ENCODE measurements at regions not wholly inside any gene's neighbourhood (a gene's known extent, or its start where the extent isn't known, plus 50 kb on each side); places are given as distances from the start of the nearest gene placed in this dataset.

DNA sequence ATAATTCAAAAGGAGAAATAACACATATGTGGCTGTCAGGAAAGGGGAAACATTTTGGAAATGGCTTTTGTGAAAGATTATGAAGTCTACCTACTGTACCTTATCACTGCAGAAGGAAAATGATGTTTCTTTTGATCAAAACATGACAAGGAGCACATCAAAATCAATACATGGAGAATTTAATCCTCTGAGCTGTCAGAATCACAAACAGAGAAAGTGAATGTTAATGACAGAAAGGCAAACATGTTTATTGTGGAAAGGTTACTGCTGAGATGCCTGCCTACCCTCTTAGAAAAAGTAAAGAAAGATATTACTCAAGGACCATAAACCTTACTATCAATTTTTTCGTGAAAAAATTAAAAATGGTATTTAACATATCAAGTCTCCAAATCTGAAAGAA, 794.5 kb upstream of the GYPC start:
- no peak for DNase-seq (ENCODE audit: low read depth)

DNA sequence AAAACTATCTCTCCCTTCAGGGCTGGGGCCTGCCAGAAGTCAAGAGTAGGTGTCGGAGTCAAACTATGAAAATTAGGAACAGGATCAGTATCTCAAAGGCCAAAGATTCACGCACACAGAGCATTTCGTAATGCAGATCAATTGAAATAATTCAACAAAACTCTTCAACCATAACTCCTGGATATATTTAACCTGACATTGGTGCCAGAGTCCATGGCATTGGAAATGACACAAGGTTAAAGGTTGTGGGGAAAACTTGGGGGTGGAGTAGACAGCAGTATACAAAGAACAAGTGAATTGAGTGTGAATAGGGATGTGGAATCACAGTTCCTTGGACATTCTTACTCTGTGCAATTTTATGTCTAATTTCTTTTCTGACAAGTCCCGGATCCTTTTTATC, 788.0 kb upstream of the GYPC start:
- no peak for DNase-seq (ENCODE audit: low read depth)

- no peak for DNase-seq (ENCODE audit: low read depth)
Measured at GRCh38 chr2:125870264-125870663, 785.7 kb upstream of the GYPC start.

GRCh38 chr2:125870746-125871145, 785.2 kb upstream of the GYPC start:
- DNase-seq (ENCODE audit: low read depth), result no peak

GRCh38 chr2:125874564-125874963, 781.4 kb upstream of the GYPC start:
- no peak for DNase-seq (ENCODE audit: low read depth)

- DNase-seq (ENCODE audit: low read depth), result no peak
Measured at GRCh38 chr2:125885340-125885739, 770.6 kb upstream of the GYPC start.

GRCh38 chr2:125886153-125886552, 769.8 kb upstream of the GYPC start:
- no peak for DNase-seq (ENCODE audit: low read depth)

DNA sequence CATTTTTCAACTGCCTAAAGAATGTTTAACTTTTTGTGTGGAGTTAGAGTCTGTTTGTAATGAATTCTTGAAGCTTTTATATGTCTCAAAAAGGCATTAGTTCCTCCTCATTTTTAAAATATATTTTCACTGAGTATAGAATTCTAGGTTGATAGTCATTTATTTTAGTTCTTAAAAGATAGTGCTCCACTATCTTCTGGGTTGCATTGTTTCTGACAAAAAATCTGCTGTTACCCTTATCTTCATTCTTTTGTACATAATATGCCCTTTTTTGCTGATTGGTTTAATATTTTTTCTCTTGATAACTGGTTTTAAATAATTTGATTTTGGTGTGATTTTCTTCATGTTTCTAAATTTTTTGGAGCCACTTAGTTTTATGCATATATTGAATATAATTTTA, 754.7 kb upstream of the GYPC start:
- DNase-seq (ENCODE audit: low read depth), result no peak

- DNase-seq (ENCODE audit: low read depth), result no peak
Measured at GRCh38 chr2:125925891-125926546, 729.9 kb upstream of the GYPC start.

DNA sequence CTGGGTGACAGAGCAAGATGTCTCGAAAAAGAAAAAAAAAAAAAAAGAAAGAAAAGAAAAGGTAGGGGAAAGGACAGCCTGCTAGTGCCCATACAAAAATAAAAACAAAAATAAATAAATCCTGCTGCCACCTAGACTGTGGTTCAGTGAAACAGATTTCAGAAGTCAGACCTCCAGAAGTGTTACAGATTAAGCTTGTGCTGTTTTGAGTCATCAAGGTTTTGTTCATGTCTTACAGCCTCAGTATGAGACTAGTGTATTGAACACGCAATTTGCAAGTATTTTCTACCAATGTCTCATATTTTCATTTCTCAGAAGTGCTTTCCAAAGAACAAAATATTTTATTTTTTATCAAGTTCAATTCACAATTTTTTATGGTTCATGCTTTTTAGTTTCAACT, 720.4 kb upstream of the GYPC start:
- no peak for DNase-seq (ENCODE audit: low read depth)

- no peak for DNase-seq (ENCODE audit: low read depth)
Measured at GRCh38 chr2:125942585-125943424, 713.2 kb upstream of the GYPC start.

- no peak for DNase-seq (ENCODE audit: low read depth)
Measured at GRCh38 chr2:125959047-125959446, 696.9 kb upstream of the GYPC start.

DNA sequence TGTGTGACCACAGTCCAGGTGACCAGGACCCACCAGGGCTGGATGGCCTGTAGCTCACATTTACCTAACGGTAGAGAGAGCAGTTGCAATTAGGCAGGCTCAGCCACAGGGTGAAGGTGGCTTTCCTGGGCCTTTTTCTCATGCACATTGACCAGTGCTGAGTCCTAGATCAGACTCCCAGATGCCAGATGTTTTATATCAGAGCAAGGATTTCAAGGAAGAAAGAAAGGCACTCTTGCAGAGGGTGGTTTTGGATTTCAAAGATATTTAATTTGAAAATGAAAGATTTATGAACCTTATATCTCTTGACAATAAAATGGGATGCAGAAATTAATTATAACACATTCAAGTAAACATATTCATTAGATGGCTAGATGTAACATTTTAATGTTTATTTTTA, 694.2 kb upstream of the GYPC start:
- DNase-seq (ENCODE audit: low read depth), result no peak

DNA sequence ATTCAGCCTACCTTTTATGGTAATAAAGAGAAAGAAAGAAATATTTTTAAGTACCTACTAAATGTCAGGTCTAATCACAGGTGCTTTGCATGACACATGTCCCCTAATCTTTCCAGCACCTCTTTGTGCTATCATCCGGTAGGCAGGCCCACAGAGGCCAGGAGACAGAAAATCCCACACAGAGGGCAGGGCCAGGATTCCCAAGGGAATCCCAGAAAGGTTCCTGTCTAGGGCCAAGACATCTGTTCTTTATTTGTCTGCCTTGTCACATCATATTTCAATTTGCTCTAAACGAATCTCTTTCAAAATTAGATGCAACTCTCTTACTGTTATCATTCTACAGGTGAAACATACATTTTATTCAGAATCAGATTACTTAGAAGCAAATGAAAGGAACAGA, 676.1 kb upstream of the GYPC start:
- DNase-seq (ENCODE audit: low read depth), result no peak

GRCh38 chr2:125983364-125983763, 672.6 kb upstream of the GYPC start:
- DNase-seq (ENCODE audit: low read depth), result no peak

GRCh38 chr2:126029316-126029715, 626.6 kb upstream of the GYPC start:
- DNase-seq (ENCODE audit: low read depth), result no peak

- no peak for DNase-seq (ENCODE audit: low read depth)
Measured at GRCh38 chr2:126038861-126039260, 617.1 kb upstream of the GYPC start.

DNA sequence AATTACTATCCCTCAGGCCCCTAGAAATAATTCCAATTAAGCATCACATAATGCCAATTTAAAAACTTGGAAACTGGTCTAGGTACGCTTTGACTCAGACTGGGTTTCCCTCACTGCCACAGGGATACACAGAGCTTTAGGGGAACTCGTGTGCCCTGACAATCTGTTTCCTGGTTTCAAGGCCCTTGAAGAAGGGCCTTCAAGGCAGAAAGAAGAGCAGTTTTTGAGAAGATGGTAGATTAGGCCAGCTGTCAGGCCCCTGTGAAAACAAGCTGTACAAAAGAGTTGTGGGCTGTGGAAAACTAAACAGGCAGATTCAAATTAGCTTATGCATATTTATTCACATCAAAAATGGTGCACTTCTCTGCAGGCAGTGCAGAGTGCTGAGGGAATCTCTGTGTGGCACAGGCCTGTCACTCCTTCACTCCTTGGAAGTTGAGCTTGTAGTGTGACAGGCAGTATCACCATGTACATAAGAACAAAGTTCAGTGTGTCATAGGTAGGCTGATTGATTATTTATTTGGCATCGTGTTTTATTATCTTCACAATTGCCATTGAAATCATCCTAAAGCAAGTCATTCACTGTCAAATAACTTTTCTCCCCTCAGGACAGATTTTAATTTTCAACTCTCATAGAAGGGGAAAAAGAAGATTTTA, 614.4 kb upstream of the GYPC start:
- DNase-seq (ENCODE audit: low read depth), result no peak

DNA sequence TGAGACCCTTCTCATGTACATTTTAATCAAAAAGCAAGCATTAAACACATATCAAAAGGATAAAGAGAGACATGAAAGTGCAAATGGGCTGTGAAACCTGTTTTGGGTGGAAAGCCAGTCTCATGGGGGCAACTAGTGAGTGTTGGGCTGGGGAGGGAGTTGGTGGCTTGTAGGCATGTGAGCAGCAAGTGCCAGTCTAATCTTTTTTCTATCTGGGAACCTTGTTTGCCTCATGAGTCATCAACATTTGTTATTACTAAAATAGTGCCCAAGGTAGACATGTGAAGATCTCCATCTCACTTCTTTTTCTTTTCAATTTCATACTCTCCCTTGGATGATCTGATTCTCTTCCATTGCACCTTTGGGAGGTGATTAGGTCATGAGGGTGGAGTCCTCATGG, 613.9 kb upstream of the GYPC start:
- no peak for DNase-seq (ENCODE audit: low read depth)

GRCh38 chr2:126048719-126049118, 607.2 kb upstream of the GYPC start:
- no peak for DNase-seq (ENCODE audit: low read depth)

DNA sequence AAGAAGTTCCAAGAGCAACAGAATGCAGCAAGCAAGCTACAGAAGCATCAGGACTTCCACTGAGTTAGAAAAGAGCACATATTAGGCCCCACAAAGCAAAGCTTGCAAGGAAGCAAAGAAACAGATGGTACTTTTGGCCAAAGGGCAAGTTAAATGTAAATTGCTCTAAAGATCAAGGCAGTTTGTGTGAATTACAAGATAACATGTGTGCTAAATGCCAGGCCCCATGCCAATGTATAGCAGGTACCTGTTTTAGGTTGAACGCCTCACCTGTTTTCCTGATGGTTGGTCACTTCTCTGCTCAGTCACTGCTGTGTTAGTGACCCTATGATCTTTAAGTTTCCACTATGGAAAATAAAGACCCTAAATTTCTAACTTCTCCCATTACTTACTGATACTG, 606.5 kb upstream of the GYPC start:
- DNase-seq (ENCODE audit: low read depth), result no peak

DNA sequence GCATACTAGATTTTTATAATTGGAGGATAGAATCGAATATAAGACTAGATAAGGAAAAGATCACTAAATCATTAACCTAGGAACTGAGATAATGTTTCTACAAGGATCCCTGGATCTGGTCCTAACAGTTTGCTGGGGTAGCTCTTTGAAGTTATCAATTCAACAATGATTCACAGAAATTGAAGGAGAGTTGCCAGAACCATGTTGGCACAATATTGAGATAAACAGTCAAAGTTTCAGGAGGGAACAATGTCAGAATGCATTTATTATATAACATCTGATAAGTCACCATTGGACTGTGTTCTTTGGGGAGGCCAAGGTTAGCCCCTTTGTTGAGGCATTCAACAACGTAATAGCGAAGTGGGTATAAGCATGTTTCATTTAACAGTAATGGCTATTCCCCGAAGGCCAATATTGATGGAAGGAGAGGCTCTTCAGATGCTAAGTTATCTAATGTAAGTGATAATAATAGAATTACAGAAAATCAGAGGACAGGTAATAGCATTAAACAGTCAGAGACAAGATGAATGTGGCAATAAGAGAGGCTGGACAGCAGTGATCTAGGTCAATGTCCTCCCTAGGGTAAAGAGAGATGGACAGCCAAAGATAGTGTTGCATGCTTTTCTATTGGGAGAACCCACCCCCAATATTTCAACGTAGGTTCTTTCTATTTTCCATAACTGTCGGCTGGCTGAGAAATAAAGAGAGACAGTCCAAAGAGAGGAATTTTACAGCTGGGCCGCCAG, 604.8 kb upstream of the GYPC start:
- no peak for DNase-seq (ENCODE audit: low read depth)

Measured in ELR (cell line).